Activated T-helper 1 cell treated with Interleukin-2 at 50 U/mL for 16 hours (primary cell): ENCODE measurements at regions not wholly inside any gene's neighbourhood (a gene's known extent, or its start where the extent isn't known, plus 50 kb on each side); places are given as distances from the start of the nearest gene placed in this dataset.

Experiments
- DNase-seq: peaks from one replicate; pipeline ENCODE4 v3.0.0-alpha.2; 2020; ENCODE audit warnings: low read depth

- no peak for DNase-seq
Observed at GRCh38 chr2:128534688-128535392, 216.2 kb upstream of the HS6ST1 start.

GRCh38 chr2:128535953-128536352, 217.3 kb upstream of the HS6ST1 start:
- DNase-seq, result no peak

DNA sequence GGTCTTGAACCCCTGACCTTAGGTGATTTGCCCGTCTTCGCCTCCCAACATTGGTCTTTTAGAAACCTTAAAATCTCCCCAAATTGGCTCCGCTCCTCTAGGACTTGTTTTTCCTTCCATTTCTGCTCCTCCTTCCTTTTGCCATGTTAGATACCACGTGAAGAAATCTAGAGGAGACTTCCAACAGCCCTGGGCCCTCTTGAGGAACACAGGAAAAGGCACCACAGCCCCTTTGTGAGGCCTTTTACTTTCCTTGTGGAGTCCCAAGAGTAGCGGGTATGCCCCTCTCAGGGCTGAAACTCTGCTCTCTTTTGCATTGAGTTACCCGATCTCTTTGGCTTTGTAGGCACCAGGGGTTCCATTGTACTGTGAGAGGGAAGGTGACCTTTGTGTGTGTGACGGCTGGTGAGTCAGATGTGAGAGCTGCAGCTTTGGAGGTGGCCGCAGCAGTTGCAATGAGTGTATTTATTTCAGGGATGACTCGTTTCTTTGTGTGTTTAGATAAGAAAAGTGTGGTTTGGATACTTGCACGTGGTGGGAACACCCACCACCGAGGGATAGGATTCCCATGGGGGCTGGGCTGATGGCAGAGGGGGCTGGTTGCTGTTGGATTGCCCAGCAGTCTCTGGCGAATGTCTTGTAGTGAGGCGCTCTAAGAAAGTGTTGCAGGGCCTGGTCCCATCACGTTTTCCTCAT, 218.4 kb upstream of the HS6ST1 start:
- DNase-seq, result no peak

GRCh38 chr2:128537646-128538045, 219.0 kb upstream of the HS6ST1 start:
- DNase-seq, result no peak

DNA sequence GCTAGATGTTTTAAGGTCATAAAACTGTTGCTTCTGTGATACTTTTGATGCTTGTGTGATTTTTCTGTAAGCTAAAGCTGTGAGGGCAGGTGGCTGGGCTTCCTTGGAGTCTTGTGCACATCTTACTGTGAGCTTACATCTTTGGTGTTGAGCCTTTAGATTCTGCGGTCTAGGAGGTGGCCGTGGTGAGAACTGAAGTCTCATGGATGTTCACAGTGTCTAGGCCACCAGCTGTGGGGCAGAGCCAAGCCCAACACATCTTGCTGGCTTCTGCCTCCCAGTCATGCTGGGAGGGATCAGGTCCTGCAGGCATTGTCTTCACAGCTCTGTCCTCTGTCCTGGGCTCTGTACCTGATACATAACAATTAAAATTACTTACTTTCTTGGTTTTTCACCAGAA, 219.7 kb upstream of the HS6ST1 start:
- DNase-seq, result no peak

GRCh38 chr2:128540670-128541069, 222.0 kb upstream of the HS6ST1 start:
- DNase-seq, result no peak

- no peak for DNase-seq
Observed at GRCh38 chr2:128541448-128541847, 222.8 kb upstream of the HS6ST1 start.

GRCh38 chr2:128543036-128543435, 224.4 kb upstream of the HS6ST1 start:
- DNase-seq, result no peak

DNA sequence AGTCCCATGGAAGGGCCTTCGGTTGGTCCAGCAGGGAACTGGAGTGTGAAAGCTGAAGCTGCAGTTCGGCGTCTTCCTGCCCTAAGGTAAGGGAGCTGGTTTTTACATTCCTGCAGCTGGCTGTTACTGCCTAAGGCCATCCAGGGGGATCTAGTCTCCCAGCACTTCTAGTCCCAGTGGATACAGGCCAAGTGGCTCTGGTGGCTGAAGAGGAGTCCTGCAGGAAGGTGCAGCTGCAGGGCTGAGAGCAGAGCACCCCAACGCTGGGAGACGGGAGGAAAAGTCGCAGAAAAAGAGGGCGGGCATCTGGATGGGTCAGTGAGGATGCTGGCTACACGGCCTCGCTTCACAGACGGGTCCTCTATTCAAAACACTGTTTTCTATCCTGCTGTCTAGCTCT, 225.0 kb upstream of the HS6ST1 start:
- no peak for DNase-seq

- DNase-seq, result no peak
Observed at GRCh38 chr2:128544321-128545037, 225.8 kb upstream of the HS6ST1 start.

DNA sequence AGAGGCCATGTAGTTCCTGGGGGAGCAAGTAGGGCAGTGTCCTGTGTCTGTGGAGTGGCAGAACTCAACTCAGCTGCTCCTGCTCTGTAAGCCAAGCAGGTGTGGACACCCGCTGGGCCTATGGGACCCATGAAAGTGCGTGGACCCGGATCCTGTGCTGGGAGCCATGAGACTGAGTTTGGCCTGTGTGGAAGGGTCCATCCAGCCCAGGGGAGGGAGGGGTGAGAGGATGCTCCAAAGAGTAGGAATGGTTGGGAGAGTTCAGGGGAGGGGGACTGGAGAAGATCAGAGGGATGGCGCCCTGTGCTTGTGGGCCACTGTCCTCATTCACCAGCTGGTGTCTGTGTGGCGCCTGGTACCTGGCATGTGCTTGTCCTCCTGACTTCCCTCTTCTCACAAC, 226.4 kb upstream of the HS6ST1 start:
- DNase-seq, result no peak

GRCh38 chr2:128545829-128546228, 227.2 kb upstream of the HS6ST1 start:
- DNase-seq, result no peak

GRCh38 chr2:128547667-128548066, 229.0 kb upstream of the HS6ST1 start:
- no peak for DNase-seq

- DNase-seq, result no peak
Observed at GRCh38 chr2:128548461-128548891, 229.8 kb upstream of the HS6ST1 start.

- no peak for DNase-seq
Observed at GRCh38 chr2:128549094-128549493, 230.4 kb upstream of the HS6ST1 start.

DNA sequence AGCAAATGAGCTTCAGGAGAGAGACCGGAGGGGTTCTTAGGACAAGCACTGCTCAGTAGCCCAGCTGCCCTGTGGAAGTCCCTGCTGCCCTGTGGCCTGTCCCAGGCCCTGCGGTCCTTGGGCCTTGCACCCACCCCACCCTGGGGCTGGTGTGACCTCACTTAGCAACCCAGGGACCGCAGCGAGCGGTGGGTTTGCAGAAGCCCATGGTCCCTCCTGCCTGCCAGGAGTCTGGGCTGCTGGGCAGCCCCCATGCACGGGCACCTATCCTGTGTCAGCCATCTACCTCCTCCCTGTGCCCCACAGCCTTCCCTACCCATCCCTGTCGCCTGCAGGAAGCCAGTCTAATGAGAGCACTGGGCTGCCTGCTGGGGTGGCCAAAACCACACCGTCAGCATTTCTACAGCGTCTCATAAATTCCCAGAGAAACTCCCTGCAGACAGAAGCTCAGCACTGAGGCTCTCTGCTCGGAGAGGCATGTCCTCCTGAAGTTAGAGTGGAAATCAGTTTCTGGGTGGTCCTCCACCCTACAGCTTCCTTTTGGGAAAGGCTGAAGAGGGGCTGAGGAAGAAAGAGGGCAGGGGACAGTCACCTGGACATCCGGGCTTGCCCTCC, 231.1 kb upstream of the HS6ST1 start:
- DNase-seq, result no peak

DNA sequence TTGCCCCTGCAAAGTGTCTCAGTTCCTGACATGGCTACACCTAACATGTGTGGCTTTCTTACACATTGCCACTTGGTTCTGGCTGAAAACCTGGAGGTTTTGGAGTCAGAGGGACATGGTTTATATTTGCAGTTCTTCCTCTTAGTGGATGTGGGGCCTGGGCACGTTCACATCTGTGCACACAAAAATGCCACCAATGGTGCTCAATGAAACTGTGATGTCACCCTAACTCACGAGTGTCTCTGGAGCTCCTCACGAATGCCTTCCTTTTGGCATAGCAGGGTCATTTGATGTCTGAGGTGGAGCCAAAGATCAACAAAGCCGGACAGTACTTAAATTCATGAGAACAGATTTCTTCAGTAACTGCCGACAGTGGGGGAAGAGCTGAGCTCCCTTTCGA, 231.7 kb upstream of the HS6ST1 start:
- DNase-seq, result no peak

- no peak for DNase-seq
Observed at GRCh38 chr2:128550801-128551416, 232.2 kb upstream of the HS6ST1 start.

DNA sequence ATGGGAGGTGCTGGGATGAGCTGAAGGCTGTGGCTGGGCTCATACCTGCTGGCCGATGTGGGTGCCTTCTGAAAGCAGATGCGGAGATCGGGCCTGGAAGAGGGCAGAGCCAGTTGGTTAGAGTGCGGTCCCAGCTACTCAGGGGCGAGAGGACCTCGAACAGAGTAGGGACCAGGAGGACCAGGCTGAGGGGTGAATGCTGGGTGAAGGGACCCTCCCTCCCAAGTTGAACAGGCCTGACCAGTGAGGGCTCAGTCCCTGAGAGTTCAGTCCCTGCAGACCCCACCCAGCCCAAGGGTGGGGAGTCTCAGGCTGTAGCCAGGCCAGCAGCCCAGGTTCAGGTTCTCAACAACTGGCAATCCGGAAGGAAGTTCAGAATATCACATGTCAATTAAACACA, 232.8 kb upstream of the HS6ST1 start:
- DNase-seq, result no peak

DNA sequence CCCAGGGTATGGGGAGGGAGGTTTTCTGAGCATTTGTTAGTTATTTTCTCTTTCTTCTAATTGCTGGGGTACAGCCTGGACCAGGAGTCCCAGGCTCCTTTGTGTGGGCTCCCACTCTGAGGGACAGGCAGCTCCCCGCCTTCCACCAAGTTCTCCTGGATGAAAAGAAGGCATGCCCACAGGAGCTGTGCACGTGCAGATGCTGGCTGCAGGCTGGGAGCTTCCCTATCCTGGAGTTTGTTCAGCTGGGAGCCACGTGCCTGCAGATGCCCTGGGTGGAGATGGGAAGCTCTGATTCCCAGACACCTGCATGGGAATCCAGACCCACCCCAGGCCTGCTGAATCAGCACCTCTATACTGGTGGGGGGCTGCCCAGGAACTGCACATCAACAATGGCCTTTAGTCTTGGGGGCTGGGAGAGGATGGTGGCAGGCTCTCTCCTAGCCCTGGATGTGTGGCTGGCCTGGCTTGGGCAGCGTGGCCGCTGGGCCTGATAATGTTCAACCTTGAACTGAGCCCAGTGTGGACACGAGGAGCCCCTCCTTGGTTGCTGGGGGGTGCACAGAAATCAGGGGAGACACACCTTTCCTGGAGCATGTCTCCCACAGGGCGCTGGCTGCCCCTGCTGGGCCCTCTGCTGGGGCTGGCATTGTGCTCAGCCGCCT, 233.6 kb upstream of the HS6ST1 start:
- no peak for DNase-seq

- no peak for DNase-seq
Observed at GRCh38 chr2:128552806-128553551, 234.3 kb upstream of the HS6ST1 start.
